HG02571 (cell line): ENCODE measurements at regions not wholly inside any gene's neighbourhood (a gene's known extent, or its start where the extent isn't known, plus 50 kb on each side); places are given as distances from the start of the nearest gene placed in this dataset.

Experiments used
- ATAC-seq: cut with Tn5 transposase; IDR thresholded peaks from one replicate; pipeline ENCODE4 v1.9.1; 2021; ENCODE audit warnings: mild to moderate bottlenecking, moderate library complexity; ENCODE audit not compliant: unreplicated experiment

- no peak for ATAC-seq
Measured at GRCh38 chr2:163462993-163463392, 272.8 kb downstream of the FIGN start.

GRCh38 chr2:163459986-163460385, 275.8 kb downstream of the FIGN start:
- ATAC-seq = no peak

GRCh38 chr2:163456953-163457743, 278.7 kb downstream of the FIGN start:
- ATAC-seq = no peak

GRCh38 chr2:163455815-163456214, 280.0 kb downstream of the FIGN start:
- ATAC-seq = peak; percentile 90

- ATAC-seq = no peak
Measured at GRCh38 chr2:163453920-163454319, 281.9 kb downstream of the FIGN start.

GRCh38 chr2:163441603-163442002, 294.2 kb downstream of the FIGN start:
- ATAC-seq = no peak

GRCh38 chr2:163436963-163437362, 298.8 kb downstream of the FIGN start:
- no peak for ATAC-seq

GRCh38 chr2:163428187-163428586, 307.6 kb downstream of the FIGN start:
- ATAC-seq = no peak

GRCh38 chr2:163420604-163421003, 315.2 kb downstream of the FIGN start:
- no peak for ATAC-seq

- ATAC-seq = no peak
Measured at GRCh38 chr2:163419000-163419830, 316.6 kb downstream of the FIGN start.

- ATAC-seq = no peak
Measured at GRCh38 chr2:163417596-163418337, 318.0 kb downstream of the FIGN start.

GRCh38 chr2:163414121-163414520, 321.7 kb downstream of the FIGN start:
- ATAC-seq = no peak

GRCh38 chr2:163407296-163407695, 328.5 kb downstream of the FIGN start:
- ATAC-seq = no peak

- ATAC-seq = no peak
Measured at GRCh38 chr2:163405298-163405697, 330.5 kb downstream of the FIGN start.

- ATAC-seq = no peak
Measured at GRCh38 chr2:163401481-163401880, 334.3 kb downstream of the FIGN start.

- no peak for ATAC-seq
Measured at GRCh38 chr2:163397451-163397850, 338.4 kb downstream of the FIGN start.

- no peak for ATAC-seq
Measured at GRCh38 chr2:163395602-163396001, 340.2 kb downstream of the FIGN start.

GRCh38 chr2:163389838-163390237, 346.0 kb downstream of the FIGN start:
- no peak for ATAC-seq

- no peak for ATAC-seq
Measured at GRCh38 chr2:163375472-163375871, 360.3 kb downstream of the FIGN start.

GRCh38 chr2:163375070-163375469, 360.7 kb downstream of the FIGN start:
- ATAC-seq = no peak

- ATAC-seq = no peak
Measured at GRCh38 chr2:163374282-163374681, 361.5 kb downstream of the FIGN start.
